ENCODE measurements at regions not wholly inside any gene's neighbourhood (a gene's known extent, or its start where the extent isn't known, plus 50 kb on each side); places are given as distances from the start of the nearest gene placed in this dataset.
"Not testable (repeated sequence)": the region's sequence is repeated elsewhere in the genome, so short reads cannot be mapped to it uniquely, and the experiment has no call there.

GRCh38 chr7:35975851-35976454 is 175.1 kb downstream of the SEPTIN7 start:
- peak; percentile 23 for DNase-seq

GRCh38 chr7:35978816-35979640 is 174.0 kb upstream of the EEPD1 start:
- not testable (repeated sequence) for DNase-seq

GRCh38 chr7:35982600-35982999 is 170.5 kb upstream of the EEPD1 start:
- DNase-seq, result no peak

- DNase-seq, result no peak
These were observed 169.4 kb upstream of the EEPD1 start for GRCh38 chr7:35983626-35984025.

- peak; percentile 22 for DNase-seq
These were observed 167.8 kb upstream of the EEPD1 start for GRCh38 chr7:35985126-35985754.

- no peak for DNase-seq
These were observed 166.0 kb upstream of the EEPD1 start for GRCh38 chr7:35987016-35987415.

GRCh38 chr7:35988105-35988504 is 164.9 kb upstream of the EEPD1 start:
- DNase-seq, result no peak

GRCh38 chr7:35988818-35989217 is 164.2 kb upstream of the EEPD1 start:
- no peak for DNase-seq

- no peak for DNase-seq
These were observed 161.4 kb upstream of the EEPD1 start for GRCh38 chr7:35991511-35992232.

- DNase-seq, result no peak
These were observed 160.6 kb upstream of the EEPD1 start for GRCh38 chr7:35992436-35992835.

GRCh38 chr7:35993113-35993512 is 159.9 kb upstream of the EEPD1 start:
- DNase-seq, result no peak

GRCh38 chr7:35993676-35994606 is 159.1 kb upstream of the EEPD1 start:
- no peak for DNase-seq

- no peak for DNase-seq
These were observed 157.7 kb upstream of the EEPD1 start for GRCh38 chr7:35995334-35995733.

- no peak for DNase-seq
These were observed 154.6 kb upstream of the EEPD1 start for GRCh38 chr7:35998481-35998880.

GRCh38 chr7:36001546-36001945 is 151.5 kb upstream of the EEPD1 start:
- DNase-seq, result no peak

- DNase-seq, result no peak
These were observed 150.2 kb upstream of the EEPD1 start for GRCh38 chr7:36002900-36003299.

GRCh38 chr7:36003343-36003742 is 149.7 kb upstream of the EEPD1 start:
- no peak for DNase-seq

- no peak for DNase-seq
These were observed 147.8 kb upstream of the EEPD1 start for GRCh38 chr7:36005293-36005692.

- no peak for DNase-seq
These were observed 147.2 kb upstream of the EEPD1 start for GRCh38 chr7:36005876-36006275.

- DNase-seq, result no peak
These were observed 146.3 kb upstream of the EEPD1 start for GRCh38 chr7:36006636-36007229.

- DNase-seq, result no peak
These were observed 142.1 kb upstream of the EEPD1 start for GRCh38 chr7:36010656-36011587.

All from NCI-H2081 treated with DMSO at 0.1 percent for 48 hours (cell line).